H9 (cell line): ENCODE measurements at regions not wholly inside any gene's neighbourhood (a gene's known extent, or its start where the extent isn't known, plus 50 kb on each side); places are given as distances from the start of the nearest gene placed in this dataset.

Experiments
- DNase-seq: peaks from one replicate; pipeline ENCODE4 v3.0.0-alpha.2; 2017
- H2AFZ ChIP-seq: one replicate; pipeline ENCODE4 v1.6.1; 2013; ENCODE audit warnings: mild to moderate bottlenecking, low read length, control low read depth, moderate library complexity
- H2AK5ac ChIP-seq: 2 replicates; pipeline ENCODE4 v1.6.1; 2013; ENCODE audit warnings: low read length, control low read depth, mixed read lengths; ENCODE audit not compliant: insufficient read length
- H2BK120ac ChIP-seq: one replicate; pipeline ENCODE4 v1.6.1; 2013; ENCODE audit warnings: low read depth, mild to moderate bottlenecking, low read length, control low read depth, inconsistent platforms; ENCODE audit not compliant: poor library complexity, severe bottlenecking
- H2BK12ac ChIP-seq: 2 replicates; pipeline ENCODE4 v1.6.1; 2013; ENCODE audit warnings: low read length, control low read depth, mixed read lengths, low read depth; ENCODE audit not compliant: insufficient read length
- H2BK15ac ChIP-seq: 2 replicates; pipeline ENCODE4 v1.6.1; 2013; ENCODE audit warnings: low read depth, low read length, control low read depth
- H2BK20ac ChIP-seq: one replicate; pipeline ENCODE4 v1.6.1; 2013; ENCODE audit warnings: low read depth, mild to moderate bottlenecking, low read length, control low read depth, inconsistent platforms; ENCODE audit not compliant: poor library complexity, severe bottlenecking
- H2BK5ac ChIP-seq: 2 replicates; pipeline ENCODE4 v1.6.1; 2013; ENCODE audit warnings: low read length, control low read depth, mixed read lengths; ENCODE audit not compliant: insufficient read length
- H3K14ac ChIP-seq: 2 replicates; pipeline ENCODE4 v1.6.1; 2013; ENCODE audit warnings: low read length, control low read depth; ENCODE audit not compliant: insufficient read depth
- H3K18ac ChIP-seq: 2 replicates; pipeline ENCODE4 v1.6.1; 2013; ENCODE audit warnings: low read depth, mild to moderate bottlenecking, mixed read lengths, low read length, control low read depth; ENCODE audit not compliant: insufficient read length
- H3K23ac ChIP-seq: 2 replicates; pipeline ENCODE4 v1.6.1; 2013; ENCODE audit warnings: low read length, control low read depth, mixed read lengths, low read depth; ENCODE audit not compliant: insufficient read length
- H3K23me2 ChIP-seq: 2 replicates; pipeline ENCODE4 v1.6.1; 2013; ENCODE audit warnings: low read depth, mild to moderate bottlenecking, mixed read lengths, low read length, control low read depth; ENCODE audit not compliant: insufficient read length, poor library complexity, severe bottlenecking
- H3K27ac ChIP-seq: 2 replicates; pipeline ENCODE4 v1.5.1; 2013; ENCODE audit warnings: low read length, control low read depth, mixed read lengths, low read depth; ENCODE audit not compliant: insufficient read length
- H3K27me3 ChIP-seq: 2 replicates; pipeline ENCODE4 v1.6.1; 2013; ENCODE audit warnings: low read length, control low read depth, inconsistent platforms; ENCODE audit not compliant: insufficient read depth
- H3K4ac ChIP-seq: 2 replicates; pipeline ENCODE4 v1.6.1; 2013; ENCODE audit warnings: low read depth, mild to moderate bottlenecking, control low read depth, inconsistent platforms, low read length, moderate library complexity
- H3K4me1 ChIP-seq: 2 replicates; pipeline ENCODE4 v1.6.1; 2013; ENCODE audit warnings: low read length, control low read depth, inconsistent platforms; ENCODE audit not compliant: insufficient read depth
- H3K4me2 ChIP-seq: 2 replicates; pipeline ENCODE4 v1.6.1; 2013; ENCODE audit warnings: low read length, control low read depth, mixed read lengths; ENCODE audit not compliant: insufficient read length, insufficient read depth
- H3K56ac ChIP-seq: 2 replicates; pipeline ENCODE4 v1.6.1; 2013; ENCODE audit warnings: low read depth, mild to moderate bottlenecking, mixed read lengths, low read length, control low read depth; ENCODE audit not compliant: insufficient read length
- H3K79me1 ChIP-seq: 2 replicates; pipeline ENCODE4 v1.6.1; 2013; ENCODE audit warnings: low read depth, mild to moderate bottlenecking, moderate library complexity, low read length, control low read depth, inconsistent platforms; ENCODE audit not compliant: insufficient read depth, poor library complexity, severe bottlenecking
- H3K79me2 ChIP-seq: 2 replicates; pipeline ENCODE4 v1.6.1; 2013; ENCODE audit warnings: low read length, control low read depth, inconsistent platforms; ENCODE audit not compliant: insufficient read depth
- H3K9ac ChIP-seq: 2 replicates; pipeline ENCODE4 v1.6.1; 2013; ENCODE audit warnings: low read length, control low read depth, mixed read lengths; ENCODE audit not compliant: insufficient read length; ENCODE audit errors: extremely low read depth
- H3K9me3 ChIP-seq: one replicate; pipeline ENCODE4 v1.6.1; 2013; ENCODE audit warnings: low read depth, low read length, inconsistent platforms; ENCODE audit not compliant: control insufficient read depth
- H3T11ph ChIP-seq: one replicate; pipeline ENCODE4 v1.6.1; 2013; ENCODE audit warnings: mild to moderate bottlenecking, low read length, control low read depth, inconsistent platforms
- H4K20me1 ChIP-seq: one replicate; pipeline ENCODE4 v1.6.1; 2013; ENCODE audit not compliant: control insufficient read depth, insufficient read length, insufficient read depth
- H4K5ac ChIP-seq: 2 replicates; pipeline ENCODE4 v1.6.1; 2013; ENCODE audit warnings: low read depth, mild to moderate bottlenecking, mixed read lengths, low read length, control low read depth; ENCODE audit not compliant: insufficient read length
- H4K8ac ChIP-seq: replicated peaks from 2 replicates; pipeline ENCODE4 v1.6.1; 2013; ENCODE audit warnings: low read length, control low read depth, mixed read lengths, low read depth; ENCODE audit not compliant: insufficient read length
- H4K91ac ChIP-seq: 2 replicates; pipeline ENCODE4 v1.6.1; 2013; ENCODE audit warnings: low read depth, mild to moderate bottlenecking, moderate library complexity, mixed read lengths, low read length, control low read depth; ENCODE audit not compliant: insufficient read length
- H3K27ac Mint-ChIP-seq, 3 experiments: 2 replicates in 2 of 3; 3 replicates in 1 of 3; pipeline ENCODE4 v1.8.0; 2020 to 2021; ENCODE audit warnings: mixed read lengths in 3 of 3, mild to moderate bottlenecking in 1 of 3, moderate library complexity in 1 of 3
- H3K27me3 Mint-ChIP-seq: 2 replicates; pipeline ENCODE4 v1.8.0; 2021; ENCODE audit warnings: low read depth, mild to moderate bottlenecking, moderate library complexity, mixed read lengths
- H3K36me3 Mint-ChIP-seq, 3 experiments: 2 replicates in 2 of 3; 3 replicates in 1 of 3; pipeline ENCODE4 v1.8.0; 2020 to 2021; ENCODE audit warnings: low read depth in 3 of 3, mixed read lengths in 3 of 3; ENCODE audit not compliant: insufficient read depth in 1 of 3
- H3K4me1 Mint-ChIP-seq, 2 experiments: 2 replicates each; pipeline ENCODE4 v1.8.0; 2020; ENCODE audit warnings: mixed read lengths in 2 of 2
- H3K4me3 Mint-ChIP-seq, 2 experiments: 2 replicates in 1 of 2; 3 replicates in 1 of 2; pipeline ENCODE4 v1.8.0; 2020 to 2021; ENCODE audit warnings: mild to moderate bottlenecking in 2 of 2, mixed read lengths in 2 of 2, moderate library complexity in 1 of 2
- H3K9me3 Mint-ChIP-seq, 2 experiments: 2 replicates in 1 of 2; 3 replicates in 1 of 2; pipeline ENCODE4 v1.8.0; 2020; ENCODE audit warnings: mild to moderate bottlenecking in 2 of 2, mixed read lengths in 2 of 2, moderate library complexity in 1 of 2
- whole genome bisulfite sequencing: extraction: QIAGEN DNeasy Blood & Tissue Kit; methylation state at CpG from one replicate; pipeline ENCODE4 v1.1.7; 2013; ENCODE audit warnings: missing lambda C conversion rate, low lambda C conversion rate, mixed read lengths; ENCODE audit not compliant: insufficient read length; ENCODE audit errors: extremely low coverage; 5-methylcytosine and 5-hydroxymethylcytosine counted together
- TF ChIP-seq, protein P1 (sequence below): fragments of 200-600 bp; sonication (generic); conservative IDR thresholded peaks from 3 replicates; pipeline ENCODE4 v1.8.0; 2021; ENCODE audit warnings: antibody characterized with exemption, mild to moderate bottlenecking

DNA sequence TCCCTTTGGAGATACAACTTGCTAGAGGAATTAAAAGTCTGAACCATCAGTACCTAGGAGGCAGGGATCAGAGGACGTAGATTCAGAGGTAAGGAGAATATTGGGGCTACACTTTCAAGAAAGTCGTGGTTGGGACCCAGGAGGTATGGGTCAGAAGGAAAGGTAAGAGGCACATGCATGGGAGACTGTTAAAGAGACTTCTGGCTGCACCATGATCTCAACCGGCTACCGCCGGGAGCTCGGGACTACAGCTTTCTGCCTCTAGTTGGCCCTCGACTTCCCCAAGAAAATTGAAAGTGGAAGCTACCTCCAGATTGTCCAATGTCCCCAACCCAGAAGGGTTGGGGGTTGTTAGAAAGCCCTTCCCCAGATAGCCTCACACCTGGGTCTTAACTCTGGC lies 355.7 kb upstream of the TMPRSS15 start:
- Histone ChIP-seq H3K27ac (no peak overlapping the region), H3T11ph (no peak overlapping the region), H3K4me2 (no peak overlapping the region), H3K9me3 (no peaks in the 10 kb centered on the region), H3K18ac (no peak overlapping the region), H2BK120ac (no peak overlapping the region), H4K5ac (no peak overlapping the region), H3K14ac (no peak overlapping the region), H3K79me2 (no peaks in the 10 kb centered on the region), H2BK20ac (no peak overlapping the region), H3K23me2 (no peaks in the 10 kb centered on the region), H3K9ac (no peak overlapping the region), H4K20me1 (no peaks in the 10 kb centered on the region), H2BK12ac (no peak overlapping the region), H2BK5ac (no peak overlapping the region), H3K4ac (no peak overlapping the region), H4K91ac (no peak overlapping the region), H3K79me1 (no peaks in the 10 kb centered on the region), H4K8ac (no peak overlapping the region), H3K23ac (no peak overlapping the region), H3K56ac (no peak overlapping the region), H3K27me3 (no peaks in the 10 kb centered on the region), H2AK5ac (no peak overlapping the region), H3K4me1 (no peaks in the 10 kb centered on the region), H2AFZ (no peak overlapping the region), H2BK15ac (no peak overlapping the region)
- Mint-ChIP-seq H3K9me3 (peaks cover 0 to 2% of the 10 kb centered on the region in 2 experiments; a peak in 3 of 5 replicates), H3K27ac (no peak overlapping the region), H3K4me3 (no peak overlapping the region), H3K36me3 (no peaks in the 10 kb centered on the region), H3K27me3 (no peaks in the 10 kb centered on the region), H3K4me1 (0 out of 4 replicates have a peak, but pooled peaks cover 0 to 2% of the 10 kb centered on the region in 2 experiments)
- DNase-seq = no peak
- TF ChIP-seq, protein P1, sequence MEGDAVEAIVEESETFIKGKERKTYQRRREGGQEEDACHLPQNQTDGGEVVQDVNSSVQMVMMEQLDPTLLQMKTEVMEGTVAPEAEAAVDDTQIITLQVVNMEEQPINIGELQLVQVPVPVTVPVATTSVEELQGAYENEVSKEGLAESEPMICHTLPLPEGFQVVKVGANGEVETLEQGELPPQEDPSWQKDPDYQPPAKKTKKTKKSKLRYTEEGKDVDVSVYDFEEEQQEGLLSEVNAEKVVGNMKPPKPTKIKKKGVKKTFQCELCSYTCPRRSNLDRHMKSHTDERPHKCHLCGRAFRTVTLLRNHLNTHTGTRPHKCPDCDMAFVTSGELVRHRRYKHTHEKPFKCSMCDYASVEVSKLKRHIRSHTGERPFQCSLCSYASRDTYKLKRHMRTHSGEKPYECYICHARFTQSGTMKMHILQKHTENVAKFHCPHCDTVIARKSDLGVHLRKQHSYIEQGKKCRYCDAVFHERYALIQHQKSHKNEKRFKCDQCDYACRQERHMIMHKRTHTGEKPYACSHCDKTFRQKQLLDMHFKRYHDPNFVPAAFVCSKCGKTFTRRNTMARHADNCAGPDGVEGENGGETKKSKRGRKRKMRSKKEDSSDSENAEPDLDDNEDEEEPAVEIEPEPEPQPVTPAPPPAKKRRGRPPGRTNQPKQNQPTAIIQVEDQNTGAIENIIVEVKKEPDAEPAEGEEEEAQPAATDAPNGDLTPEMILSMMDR = no peak
- no CpG with 5 or more reads among the region's 7 CpGs for WGBS
